ENCODE measurements at regions not wholly inside any gene's neighbourhood (a gene's known extent, or its start where the extent isn't known, plus 50 kb on each side); places are given as distances from the start of the nearest gene placed in this dataset.
A peak's percentile ranks its signal among the peaks of the same experiment; 100 is the strongest.

- H3K36me3 ChIP-seq (ENCODE audit: control insufficient read depth in 2 of 2, insufficient read depth in 1 of 2, low read length in 2 of 2), result no peaks in the 10 kb centered on the region
- H3K4me1 ChIP-seq (ENCODE audit: control insufficient read depth, insufficient read depth, low read length), result no peaks in the 10 kb centered on the region
- POLR2A ChIA-PET, result no interaction called here
- no peak overlapping the region for H3K27ac ChIP-seq (ENCODE audit: extremely low read depth, low read depth, low read length)
- no peak overlapping the region for H3K4me3 ChIP-seq (ENCODE audit: low read depth, low read length)
- CTCF ChIA-PET, result interaction anchor here (0.7 kb wide), 1 partner anchor 16 kb away, joined by 3 read pairs; no protein-coding TSS in a partner anchor
- H3K9me3 ChIP-seq (ENCODE audit: control insufficient read depth, insufficient read depth, low read depth, low read length), result no peaks in the 10 kb centered on the region
- TF ChIP-seq ZNF391 (tag by site-specific recombination; IDR thresholded peaks at IDR 0.05; ENCODE audit: borderline replicate concordance, low read depth), result no peak
- no peak for TF ChIP-seq ZNF112 (tag by site-specific recombination; IDR thresholded peaks at IDR 0.05)
- TF ChIP-seq ZNF596 (tag by site-specific recombination; IDR thresholded peaks at IDR 0.05), result peak; percentile 94
- TF ChIP-seq ZNF561 (tag by site-specific recombination; IDR thresholded peaks at IDR 0.05; ENCODE audit: borderline replicate concordance), result no peak
- no peak for TF ChIP-seq ZNF792 (tag by site-specific recombination; IDR thresholded peaks at IDR 0.05)
- TF ChIP-seq ZNF548 (tag by site-specific recombination; IDR thresholded peaks at IDR 0.05), result no peak
- TF ChIP-seq MZF1 (tag by site-specific recombination; IDR thresholded peaks at IDR 0.05; ENCODE audit: borderline replicate concordance), result peak; percentile 35; the same call in 1 of the 2 replicates
- no peak for TF ChIP-seq ZBTB6 (tag by site-specific recombination; IDR thresholded peaks at IDR 0.05)
- TF ChIP-seq ZNF747 (tag by site-specific recombination; IDR thresholded peaks at IDR 0.05), result no peak
- no peak for TF ChIP-seq ZNF362 (tag by site-specific recombination; IDR thresholded peaks at IDR 0.05)
- TF ChIP-seq ZNF398 (tag by site-specific recombination; IDR thresholded peaks at IDR 0.05), result peak; percentile 80
- no peak for TF ChIP-seq ZNF341 (tag by site-specific recombination; IDR thresholded peaks at IDR 0.05; ENCODE audit: low read depth)
- TF ChIP-seq PRDM10 (tag by site-specific recombination; IDR thresholded peaks at IDR 0.05), result peak; percentile 79
- no peak for TF ChIP-seq ZBTB1 (tag by site-specific recombination; IDR thresholded peaks at IDR 0.05)
- no peak for TF ChIP-seq ZNF324 (tag by site-specific recombination; IDR thresholded peaks at IDR 0.05)
- TF ChIP-seq PBX3 (CRISPR knock-in tag; IDR thresholded peaks at IDR 0.05), result no peak
- no peak for TF ChIP-seq OVOL3 (tag by site-specific recombination; IDR thresholded peaks at IDR 0.05)
- TF ChIP-seq ZBTB11 (tag by site-specific recombination; conservative IDR thresholded peaks at IDR 0.05; ENCODE audit: low read depth), result no peak
- TF ChIP-seq ZNF140 (tag by site-specific recombination; IDR thresholded peaks at IDR 0.05), result no peak
- TF ChIP-seq INSM2 (tag by site-specific recombination; IDR thresholded peaks at IDR 0.05), result no peak
- no peak for TF ChIP-seq WT1 (tag by site-specific recombination; IDR thresholded peaks at IDR 0.05)
- no peak for TF ChIP-seq ZNF645 (tag by site-specific recombination; IDR thresholded peaks at IDR 0.05)
- no peak for TF ChIP-seq ZNF621 (tag by site-specific recombination; IDR thresholded peaks at IDR 0.05)
These were observed 498.2 kb upstream of the NR5A2 start for GRCh38 chr1:199529324-199529723.

All from HEK293 (cell line).